Activated CD8-positive, alpha-beta T cell treated with anti-CD3 and anti-CD28 coated beads for 36 hours (primary cell): ENCODE measurements at regions not wholly inside any gene's neighbourhood (a gene's known extent, or its start where the extent isn't known, plus 50 kb on each side); places are given as distances from the start of the nearest gene placed in this dataset.

Source experiments
- ATAC-seq: fragments of 200-7000 bp; cut with Tn5 transposase; one replicate; pipeline ENCODE4 v1.10.0; 2021; ENCODE audit warnings: mild to moderate bottlenecking, moderate library complexity
- CTCF ChIA-PET: fragments of 350-600 bp; sonication (Branson Sonifier 250); formaldehyde crosslinking; loops from one replicate; lab custom pipeline; 2021; ENCODE audit warnings: antibody characterized with exemption; lab: Charles Lee
- POLR2A ChIA-PET: fragments of 350-600 bp; sonication (Branson Sonifier 250); formaldehyde crosslinking; loops from one replicate; lab custom pipeline; 2021; ENCODE audit warnings: antibody characterized with exemption; lab: Charles Lee
- DNase-seq: peaks from one replicate; pipeline ENCODE4 v3.0.0-alpha.2; 2020
- H3K27ac Mint-ChIP-seq: one replicate; pipeline ENCODE4 v1.8.0; 2021; ENCODE audit warnings: mild to moderate bottlenecking, mixed read lengths
- H3K27me3 Mint-ChIP-seq: one replicate; pipeline ENCODE4 v1.8.0; 2021; ENCODE audit warnings: mixed read lengths
- H3K36me3 Mint-ChIP-seq: one replicate; pipeline ENCODE4 v1.8.0; 2021; ENCODE audit warnings: low read depth, mixed read lengths
- H3K4me1 Mint-ChIP-seq: one replicate; pipeline ENCODE4 v1.8.0; 2021; ENCODE audit warnings: low read depth, mixed read lengths
- H3K4me3 Mint-ChIP-seq: one replicate; pipeline ENCODE4 v1.8.0; 2021; ENCODE audit warnings: mild to moderate bottlenecking, moderate library complexity, mixed read lengths
- H3K9me3 Mint-ChIP-seq: one replicate; pipeline ENCODE4 v1.8.0; 2021; ENCODE audit warnings: mixed read lengths
- intact Hi-C: fragments of 100-400 bp; cut with micrococcal nuclease; formaldehyde crosslinking; loops from one replicate; pipeline ENCODE4 v1.10.0; 2022
- TF ChIP-seq, protein P1 (sequence below): fragments of 200-600 bp; IDR thresholded peaks from one replicate; pipeline ENCODE4 v1.8.0; 2022; ENCODE audit warnings: antibody characterized with exemption, mild to moderate bottlenecking

DNA sequence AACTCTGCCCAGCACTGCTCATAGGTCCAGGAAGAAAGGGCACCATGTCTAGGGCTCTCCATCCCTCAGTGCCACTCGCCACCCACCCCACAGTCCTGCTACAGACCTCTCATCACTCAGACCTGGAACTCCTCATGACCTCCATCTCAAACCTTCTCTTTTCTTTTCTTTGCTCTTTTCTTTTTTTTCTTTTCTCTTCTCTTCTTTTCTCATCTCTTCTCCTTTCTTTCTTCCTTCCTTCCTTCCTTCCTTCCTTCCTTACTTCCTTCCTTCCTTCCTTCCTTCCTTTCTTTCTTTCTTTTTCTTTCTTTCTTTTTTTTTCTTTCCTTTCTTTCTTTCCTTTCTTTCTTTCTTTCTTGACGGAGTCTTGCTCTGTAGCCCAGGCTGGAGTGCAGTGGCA, 122.2 kb downstream of the KLF6 start:
- ChIA-PET POLR2A (no interaction called here), CTCF (interaction anchor here (0.8 kb wide), 1 partner anchor 9 kb away, joined by 3 read pairs; no protein-coding TSS in a partner anchor)
- Mint-ChIP-seq H3K36me3 (no peaks in the 10 kb centered on the region), H3K27ac (no peak overlapping the region), H3K4me1 (peaks cover 12% of the 10 kb centered on the region), H3K9me3 (no peaks in the 10 kb centered on the region), H3K4me3 (no peak overlapping the region), H3K27me3 (no peaks in the 10 kb centered on the region)
- ATAC-seq (no peak), DNase-seq (no peak)
- TF ChIP-seq, protein P1, sequence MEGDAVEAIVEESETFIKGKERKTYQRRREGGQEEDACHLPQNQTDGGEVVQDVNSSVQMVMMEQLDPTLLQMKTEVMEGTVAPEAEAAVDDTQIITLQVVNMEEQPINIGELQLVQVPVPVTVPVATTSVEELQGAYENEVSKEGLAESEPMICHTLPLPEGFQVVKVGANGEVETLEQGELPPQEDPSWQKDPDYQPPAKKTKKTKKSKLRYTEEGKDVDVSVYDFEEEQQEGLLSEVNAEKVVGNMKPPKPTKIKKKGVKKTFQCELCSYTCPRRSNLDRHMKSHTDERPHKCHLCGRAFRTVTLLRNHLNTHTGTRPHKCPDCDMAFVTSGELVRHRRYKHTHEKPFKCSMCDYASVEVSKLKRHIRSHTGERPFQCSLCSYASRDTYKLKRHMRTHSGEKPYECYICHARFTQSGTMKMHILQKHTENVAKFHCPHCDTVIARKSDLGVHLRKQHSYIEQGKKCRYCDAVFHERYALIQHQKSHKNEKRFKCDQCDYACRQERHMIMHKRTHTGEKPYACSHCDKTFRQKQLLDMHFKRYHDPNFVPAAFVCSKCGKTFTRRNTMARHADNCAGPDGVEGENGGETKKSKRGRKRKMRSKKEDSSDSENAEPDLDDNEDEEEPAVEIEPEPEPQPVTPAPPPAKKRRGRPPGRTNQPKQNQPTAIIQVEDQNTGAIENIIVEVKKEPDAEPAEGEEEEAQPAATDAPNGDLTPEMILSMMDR, result no peak
- intact Hi-C loops, result no loop called here

DNA sequence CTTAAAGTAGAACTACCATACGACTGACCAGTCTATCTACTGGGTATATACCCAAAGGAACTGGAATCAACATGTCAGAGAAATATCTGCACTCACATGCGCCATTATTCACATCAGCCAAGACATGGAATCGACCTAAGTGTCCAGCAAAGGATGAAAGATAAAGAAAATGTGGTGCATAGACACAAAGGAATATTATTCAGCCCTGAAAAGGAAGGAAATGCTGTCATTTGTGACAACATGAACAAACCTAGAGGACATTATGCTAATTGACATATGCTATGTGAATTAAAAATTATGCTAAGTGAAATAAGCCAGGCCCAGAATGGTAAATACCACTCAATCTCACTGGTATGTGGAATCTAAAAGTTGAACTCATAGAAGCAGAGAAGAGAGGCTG, 123.7 kb downstream of the KLF6 start:
- DNase-seq (no peak), ATAC-seq (no peak)
- CTCF ChIA-PET, result no interaction called here
- peaks cover 6% of the 10 kb centered on the region for H3K27me3 Mint-ChIP-seq
- H3K9me3 Mint-ChIP-seq, result no peaks in the 10 kb centered on the region
- POLR2A ChIA-PET, result no interaction called here
- no peak overlapping the region for H3K4me3 Mint-ChIP-seq
- TF ChIP-seq, protein P1, result no peak
- no peaks in the 10 kb centered on the region for H3K36me3 Mint-ChIP-seq
- H3K27ac Mint-ChIP-seq, result no peak overlapping the region
- peaks cover under 1% of the 10 kb centered on the region for H3K4me1 Mint-ChIP-seq
- intact Hi-C loops, result no loop called here

DNA sequence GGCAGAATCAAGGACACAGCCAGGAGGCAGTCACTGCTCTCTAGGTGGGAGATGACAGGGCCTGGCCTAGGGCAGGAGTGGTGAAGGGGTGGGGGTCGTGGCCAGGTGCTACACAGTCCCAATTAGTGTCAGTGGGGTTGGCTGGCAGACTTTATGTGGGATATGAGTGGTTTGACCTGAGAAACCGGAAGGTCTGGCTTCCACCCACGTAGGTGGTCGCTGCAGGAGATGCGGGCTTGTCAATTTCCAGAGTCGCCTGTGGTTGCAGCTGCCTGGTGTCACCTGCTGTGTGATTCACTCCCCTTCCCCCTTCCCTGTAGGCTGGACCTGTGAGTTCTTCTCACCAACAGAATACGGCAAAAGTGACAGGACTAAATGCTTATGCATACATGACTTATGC, 124.3 kb downstream of the KLF6 start:
- DNase-seq, result peak; percentile 16
- no peak overlapping the region for H3K4me3 Mint-ChIP-seq
- ChIA-PET POLR2A (no interaction called here), CTCF (no interaction called here)
- ATAC-seq, result peak; percentile 30
- peaks cover 11% of the 10 kb centered on the region for H3K27me3 Mint-ChIP-seq
- H3K27ac Mint-ChIP-seq, result no peak overlapping the region
- intact Hi-C loops, result no loop called here
- no peaks in the 10 kb centered on the region for H3K36me3 Mint-ChIP-seq
- peaks cover under 1% of the 10 kb centered on the region for H3K4me1 Mint-ChIP-seq
- TF ChIP-seq, protein P1, result no peak
- H3K9me3 Mint-ChIP-seq, result no peaks in the 10 kb centered on the region

DNA sequence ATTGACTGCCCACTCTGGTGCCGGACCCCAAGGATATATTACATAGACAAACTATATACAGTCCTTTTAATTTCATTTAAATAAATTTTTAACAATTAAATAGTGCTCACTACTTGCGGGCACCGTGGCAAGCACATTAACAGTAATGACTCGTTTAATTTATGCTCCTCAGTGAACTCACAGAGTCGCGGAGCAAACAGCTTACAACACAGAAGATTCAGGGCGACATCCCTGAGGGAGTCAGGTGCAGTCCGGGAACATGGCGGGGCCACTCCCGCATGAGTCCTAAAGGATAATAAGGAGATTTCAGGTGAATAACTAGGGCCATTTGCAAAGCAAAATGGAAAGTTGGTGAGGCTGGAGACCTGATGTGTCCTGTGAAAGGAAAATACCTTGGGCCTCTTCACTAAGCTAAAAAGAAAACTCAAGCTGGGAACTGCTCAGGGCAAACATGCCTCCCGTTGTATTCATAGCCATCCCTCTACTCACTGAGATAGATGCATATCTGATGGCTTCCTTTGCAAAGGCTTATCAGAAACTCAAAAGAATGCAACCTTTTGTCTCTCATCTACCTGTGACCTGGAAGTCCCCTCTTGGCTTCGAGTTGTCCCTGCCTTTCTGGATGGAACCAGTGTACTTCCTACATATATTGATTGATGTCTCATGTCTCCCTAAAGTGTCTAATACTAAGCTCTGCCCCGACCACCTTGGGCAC, 125.6 kb downstream of the KLF6 start:
- intact Hi-C loops, result no loop called here
- DNase-seq, result no peak
- ATAC-seq, result no peak
- Mint-ChIP-seq H3K4me1 (peaks cover 11% of the 10 kb centered on the region), H3K27ac (no peak overlapping the region), H3K36me3 (no peaks in the 10 kb centered on the region), H3K9me3 (no peaks in the 10 kb centered on the region), H3K4me3 (no peak overlapping the region), H3K27me3 (peaks cover 20% of the 10 kb centered on the region)
- CTCF ChIA-PET, result interaction anchor here (1.2 kb wide), 1 partner anchor 27 kb away, joined by 3 read pairs; no protein-coding TSS in a partner anchor
- TF ChIP-seq, protein P1, result no peak
- POLR2A ChIA-PET, result no interaction called here

DNA sequence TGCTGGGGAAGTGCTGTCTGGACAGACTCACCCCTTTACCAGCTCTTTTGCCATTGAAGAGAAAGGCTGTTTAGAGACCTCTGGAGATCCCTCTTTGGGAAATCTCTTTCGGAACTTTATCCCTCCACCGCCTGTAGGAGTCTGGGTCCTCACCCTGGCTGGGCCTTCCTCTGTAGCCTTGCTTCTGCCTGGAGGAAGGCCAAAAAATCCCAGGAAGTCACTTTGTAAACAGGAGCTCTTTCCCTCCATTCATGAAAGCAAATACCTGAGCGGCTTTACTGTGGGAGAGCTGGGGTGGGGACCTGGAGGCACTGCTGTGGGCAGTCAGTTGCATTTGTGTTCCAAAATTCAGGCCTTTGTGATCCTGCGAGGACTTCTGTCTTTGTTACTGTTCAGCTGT, 126.2 kb downstream of the KLF6 start:
- POLR2A ChIA-PET, result no interaction called here

More for the DNA sequence above, 126.2 kb downstream of the KLF6 start:
- Mint-ChIP-seq H3K27ac (no peak overlapping the region), H3K4me3 (no peak overlapping the region), H3K9me3 (no peaks in the 10 kb centered on the region), H3K4me1 (peaks cover 12% of the 10 kb centered on the region), H3K27me3 (peaks cover 21% of the 10 kb centered on the region), H3K36me3 (no peaks in the 10 kb centered on the region)
- no peak for DNase-seq
- TF ChIP-seq, protein P1, result no peak
- intact Hi-C loops, result no loop called here
- CTCF ChIA-PET, result interaction anchor here (1.2 kb wide), 1 partner anchor 26 kb away, joined by 3 read pairs; no protein-coding TSS in a partner anchor
- no peak for ATAC-seq
